ENCODE measurements at regions not wholly inside any gene's neighbourhood (a gene's known extent, or its start where the extent isn't known, plus 50 kb on each side); places are given as distances from the start of the nearest gene placed in this dataset.

DNA sequence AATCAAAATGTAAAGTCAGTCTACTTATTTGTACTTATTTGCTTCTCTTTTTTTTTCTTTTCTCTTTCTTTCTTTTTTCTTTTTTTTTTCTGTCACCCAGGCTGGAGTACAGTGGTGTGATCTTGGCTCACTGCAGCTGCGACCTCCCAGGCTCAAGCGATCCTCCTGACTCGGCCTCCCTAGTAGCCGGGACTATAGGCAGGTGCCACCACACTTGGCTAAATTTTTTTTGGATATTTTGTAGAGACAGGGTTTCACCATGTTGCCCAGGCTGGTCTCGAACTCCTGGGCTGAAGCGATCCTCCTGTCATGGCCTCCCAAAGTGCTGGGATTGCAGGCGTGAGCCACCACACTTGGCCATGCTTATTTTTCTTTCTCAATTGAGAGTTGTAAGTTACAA, 98.8 kb upstream of the ZBTB40 start:
- no TSS peak for BruUV-seq (replicated peaks)
- H3K4me3 ChIP-seq, result no peak overlapping the region
- intact Hi-C loops (cut with micrococcal nuclease; ENCODE audit: unreplicated experiment), result no loop called here
- ChIA-PET CTCF (interaction anchor here (0.7 kb wide), 1 partner anchor 116 kb away, joined by 3 read pairs; no protein-coding TSS in a partner anchor), POLR2A (ENCODE audit: unreplicated experiment) (no interaction called here)
- no peaks in the 10 kb centered on the region for H4K20me1 ChIP-seq (ENCODE audit: insufficient read depth)
- H3K9me3 ChIP-seq (ENCODE audit: insufficient read depth, low read depth), result no peaks in the 10 kb centered on the region
- H3K4me1 ChIP-seq (replicated peaks; ENCODE audit: insufficient read depth), result 0 out of 2 replicates have a peak, but pooled peaks cover 9% of the 10 kb centered on the region
- H3K9me2 ChIP-seq (ENCODE audit: insufficient read depth), result no peaks in the 10 kb centered on the region
- H3F3A ChIP-seq (ENCODE audit: insufficient read depth, low read depth), result no peaks in the 10 kb centered on the region; the same call in 1 of the 2 replicates
- no peak overlapping the region for H3K4me2 ChIP-seq
- H3K36me3 ChIP-seq (ENCODE audit: low read depth), result no peaks in the 10 kb centered on the region
- no peaks in the 10 kb centered on the region for H3K79me2 ChIP-seq (ENCODE audit: low read depth)
- TF ChIP-seq EZH2 (IDR thresholded peaks at IDR 0.05; ENCODE audit: low read depth) (no peak), CTCF (conservative IDR thresholded peaks at IDR 0.05) (no peak)
- peaks cover 18% of the 10 kb centered on the region for H3K27me3 ChIP-seq (ENCODE audit: insufficient read depth, low read depth)
- no peak overlapping the region for H3K27ac ChIP-seq
- H2AFZ ChIP-seq, result no peak overlapping the region
- no peak for DNase-seq

DNA sequence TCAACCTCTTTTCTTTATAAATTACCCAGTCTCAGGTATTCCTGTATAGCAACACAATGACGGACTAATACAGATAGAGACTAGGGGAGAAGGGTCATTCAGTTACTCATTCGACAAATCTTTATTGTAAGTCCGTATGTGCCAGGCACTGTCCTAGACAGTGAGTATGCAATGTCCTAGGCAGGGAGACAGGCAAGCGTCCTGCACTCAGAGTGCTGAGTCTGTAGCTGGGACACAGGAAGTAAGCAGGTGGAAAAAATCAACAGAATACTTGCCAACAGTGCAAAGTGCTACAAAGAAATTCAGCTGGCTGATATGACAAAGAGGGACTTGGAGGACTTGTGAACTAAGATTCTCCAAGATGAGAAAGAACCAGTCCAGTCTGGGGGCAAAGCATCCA, 92.2 kb upstream of the ZBTB40 start:
- no peaks in the 10 kb centered on the region for H4K20me1 ChIP-seq (ENCODE audit: insufficient read depth)
- no peak for DNase-seq
- no peaks in the 10 kb centered on the region for H3K36me3 ChIP-seq (ENCODE audit: low read depth)
- H3K4me3 ChIP-seq, result no peak overlapping the region
- CTCF ChIA-PET, result no interaction called here
- H3K9me3 ChIP-seq (ENCODE audit: insufficient read depth, low read depth), result no peaks in the 10 kb centered on the region
- peaks cover 24% of the 10 kb centered on the region for H3K27me3 ChIP-seq (ENCODE audit: insufficient read depth, low read depth)
- no peaks in the 10 kb centered on the region for H3F3A ChIP-seq (ENCODE audit: insufficient read depth, low read depth)
- no peaks in the 10 kb centered on the region for H3K4me1 ChIP-seq (replicated peaks; ENCODE audit: insufficient read depth)
- H2AFZ ChIP-seq, result no peak overlapping the region
- BruUV-seq (replicated peaks), result no TSS peak
- H3K27ac ChIP-seq, result no peak overlapping the region
- TF ChIP-seq EZH2 (IDR thresholded peaks at IDR 0.05; ENCODE audit: low read depth) (no peak), CTCF (conservative IDR thresholded peaks at IDR 0.05) (no peak)
- no peak overlapping the region for H3K4me2 ChIP-seq
- intact Hi-C loops (cut with micrococcal nuclease; ENCODE audit: unreplicated experiment), result no loop called here
- H3K9me2 ChIP-seq (ENCODE audit: insufficient read depth), result no peaks in the 10 kb centered on the region
- POLR2A ChIA-PET (ENCODE audit: unreplicated experiment), result interaction anchor here (0.7 kb wide), 1 partner anchor 130 kb away, joined by 4 read pairs; no protein-coding TSS in a partner anchor
- no peaks in the 10 kb centered on the region for H3K79me2 ChIP-seq (ENCODE audit: low read depth)

GRCh38 chr1:22362626-22363402, 88.8 kb upstream of the ZBTB40 start:
- Histone ChIP-seq H3K36me3 (ENCODE audit: low read depth) (no peaks in the 10 kb centered on the region), H3K4me2 (no peak overlapping the region), H3K4me3 (no peak overlapping the region), H3K79me2 (ENCODE audit: low read depth) (no peaks in the 10 kb centered on the region), H3K27ac (no peak overlapping the region), H2AFZ (no peak overlapping the region), H3K27me3 (ENCODE audit: insufficient read depth, low read depth) (peaks cover 22% of the 10 kb centered on the region), H3K9me2 (ENCODE audit: insufficient read depth) (no peaks in the 10 kb centered on the region), H4K20me1 (ENCODE audit: insufficient read depth) (no peaks in the 10 kb centered on the region), H3K9me3 (ENCODE audit: insufficient read depth, low read depth) (no peaks in the 10 kb centered on the region), H3K4me1 (replicated peaks; ENCODE audit: insufficient read depth) (no peaks in the 10 kb centered on the region), H3F3A (ENCODE audit: insufficient read depth, low read depth) (no peaks in the 10 kb centered on the region)
- no peak for DNase-seq
- no TSS peak for BruUV-seq (replicated peaks)
- intact Hi-C loops (cut with micrococcal nuclease; ENCODE audit: unreplicated experiment), result no loop called here
- ChIA-PET POLR2A (ENCODE audit: unreplicated experiment) (interaction anchor here (0.7 kb wide), 1 partner anchor 34 kb away, joined by 8 read pairs; no protein-coding TSS in a partner anchor), CTCF (no interaction called here)
- TF ChIP-seq CTCF (conservative IDR thresholded peaks at IDR 0.05) (no peak), EZH2 (IDR thresholded peaks at IDR 0.05; ENCODE audit: low read depth) (no peak)

Measured in PC-9 (cell line).